SK-N-SH (cell line): ENCODE measurements at regions not wholly inside any gene's neighbourhood (a gene's known extent, or its start where the extent isn't known, plus 50 kb on each side); places are given as distances from the start of the nearest gene placed in this dataset.
"Not testable (repeated sequence)": the region's sequence is repeated elsewhere in the genome, so short reads cannot be mapped to it uniquely, and the experiment has no call there.

Source experiments
- CTCF ChIA-PET: fragments of 300-600, 350-600 bp; formaldehyde crosslinking; extraction: SDS; loops from one replicate; lab custom pipeline; 2021; lab: Yijun Ruan, JAX
- POLR2A ChIA-PET: fragments of 350-600 bp; sonication (Branson Sonifier 250); formaldehyde crosslinking; extraction: SDS; loops from one replicate; lab custom pipeline; 2020; ENCODE audit warnings: antibody characterized with exemption, inconsistent platforms; lab: Yijun Ruan, JAX
- DNase-seq: peaks from one replicate; pipeline ENCODE4 v3.0.0; 2012
- H2AFZ ChIP-seq: fragments of 200-600 bp; sonication (generic); 2 replicates; pipeline ENCODE4 v1.8.1; 2016; ENCODE audit warnings: antibody characterized with exemption, mild to moderate bottlenecking, low read depth
- H3F3A ChIP-seq: fragments of 200-600 bp; sonication (generic); replicated peaks from 2 replicates; pipeline ENCODE3; 2016; ENCODE audit warnings: antibody characterized with exemption, mild to moderate bottlenecking; ENCODE audit not compliant: insufficient read depth
- H3K27ac ChIP-seq, 2 experiments: fragments of 200-500 bp in 1 of 2; fragments of 200-600 bp in 1 of 2; sonication (Bioruptor generic) in 1 of 2; sonication (generic), shearing (Covaris generic) in 1 of 2; 2 replicates each; pipeline versions ENCODE4 v1.5.1 to v1.6.1; 2014 to 2016; ENCODE audit warnings: low read depth in 2 of 2, inconsistent platforms in 1 of 2, low read length in 1 of 2, mild to moderate bottlenecking in 1 of 2, mixed read lengths in 1 of 2
- H3K27me3 ChIP-seq: fragments of 200-600 bp; sonication (generic), shearing (Covaris generic); 2 replicates; pipeline ENCODE4 v1.6.1; 2016; ENCODE audit warnings: mixed run types; ENCODE audit not compliant: insufficient read depth
- H3K36me3 ChIP-seq, 2 experiments: fragments of 200-500 bp in 1 of 2; fragments of 200-600 bp in 1 of 2; sonication (Bioruptor generic) in 1 of 2; sonication (generic) in 1 of 2; replicated peaks in 1 of 2; 2 replicates each; pipeline versions ENCODE3 to v1.5.1; 2014 to 2016; ENCODE audit warnings: low read length in 1 of 2, mild to moderate bottlenecking in 1 of 2; ENCODE audit not compliant: insufficient read depth in 2 of 2, control insufficient read depth in 1 of 2
- H3K4me1 ChIP-seq, 2 experiments: fragments of 200-500 bp in 1 of 2; fragments of 200-600 bp in 1 of 2; sonication (Bioruptor generic) in 1 of 2; sonication (generic), shearing (Covaris generic) in 1 of 2; 2 replicates each; pipeline versions ENCODE4 v1.5.1 to v1.6.1; 2014 to 2016; ENCODE audit warnings: low read depth in 1 of 2, low read length in 1 of 2, mixed run types in 1 of 2; ENCODE audit not compliant: insufficient read depth in 2 of 2, control insufficient read depth in 1 of 2
- H3K4me2 ChIP-seq: fragments of 200-600 bp; sonication (generic), shearing (Covaris generic); 2 replicates; pipeline ENCODE4 v1.6.1; 2017; ENCODE audit warnings: mixed run types
- H3K4me3 ChIP-seq, 2 experiments: fragments of 200-500 bp in 1 of 2; fragments of 200-600 bp in 1 of 2; sonication (Bioruptor generic) in 1 of 2; sonication (generic), shearing (Covaris generic) in 1 of 2; 2 replicates each; pipeline versions ENCODE4 v1.5.1 to v1.8.1; 2014 to 2016; ENCODE audit warnings: low read depth in 2 of 2, inconsistent platforms in 1 of 2, low read length in 1 of 2, mild to moderate bottlenecking in 1 of 2, mixed read lengths in 1 of 2, moderate library complexity in 1 of 2
- H3K79me2 ChIP-seq: fragments of 200-600 bp; sonication (generic); 2 replicates; pipeline ENCODE4 v1.8.1; 2017; ENCODE audit warnings: mild to moderate bottlenecking; ENCODE audit not compliant: insufficient read depth
- H3K9ac ChIP-seq: fragments of 200-600 bp; sonication (generic); 2 replicates; pipeline ENCODE4 v1.6.1; 2017; ENCODE audit warnings: mixed run types
- H3K9me2 ChIP-seq: fragments of 200-600 bp; sonication (generic); 2 replicates; pipeline ENCODE4 v1.6.1; 2017; ENCODE audit warnings: mixed run types
- H3K9me3 ChIP-seq: fragments of 200-600 bp; sonication (generic); 2 replicates; pipeline ENCODE4 v1.6.1; 2017; ENCODE audit warnings: mixed run types, mild to moderate bottlenecking, moderate library complexity
- H4K20me1 ChIP-seq: fragments of 200-600 bp; sonication (generic); 2 replicates; pipeline ENCODE4 v1.6.1; 2017; ENCODE audit warnings: mild to moderate bottlenecking, mixed run types; ENCODE audit not compliant: insufficient read depth
- ELF1 ChIP-seq: IDR thresholded peaks from 2 replicates; pipeline ENCODE4 v1.4.0; 2012
- EP300 ChIP-seq, 2 experiments: IDR thresholded peaks; 2 replicates each; pipeline versions ENCODE4 v1.4.0 to v1.6.1; 2012; ENCODE audit warnings: borderline replicate concordance in 1 of 2, low read depth in 1 of 2, low read length in 1 of 2
- FOXM1 ChIP-seq: IDR thresholded peaks from 2 replicates; pipeline ENCODE4 v1.4.0; 2012; ENCODE audit warnings: low read depth, mild to moderate bottlenecking
- GATA2 ChIP-seq: sonication (generic); formaldehyde crosslinking; IDR thresholded peaks from 2 replicates; pipeline ENCODE4 v1.5.0; 2020; ENCODE audit warnings: mild to moderate bottlenecking, missing genetic modification reagents
- IRF3 ChIP-seq: fragments of 150-350 bp; IDR thresholded peaks from 2 replicates; pipeline ENCODE4 v1.6.1; 2016; ENCODE audit warnings: mild to moderate bottlenecking, low read depth, low read length
- MAX ChIP-seq: IDR thresholded peaks from 2 replicates; pipeline ENCODE4 v1.4.0; 2012; ENCODE audit warnings: low read depth
- MXI1 ChIP-seq: IDR thresholded peaks from 2 replicates; pipeline ENCODE4 v1.6.1; 2012; ENCODE audit warnings: mild to moderate bottlenecking, low read depth, low read length, improper control_type of control experiment
- NRF1 ChIP-seq: IDR thresholded peaks from 2 replicates; pipeline ENCODE4 v1.6.1; 2012; ENCODE audit warnings: low read depth, mild to moderate bottlenecking, low read length
- POLR2AphosphoS5 ChIP-seq: IDR thresholded peaks from 2 replicates; pipeline ENCODE4 v1.6.1; 2012; ENCODE audit warnings: low read depth, low read length
- RAD21 ChIP-seq: IDR thresholded peaks from 2 replicates; pipeline ENCODE4 v1.6.1; 2012; ENCODE audit warnings: mild to moderate bottlenecking, low read length
- REST ChIP-seq: IDR thresholded peaks from 2 replicates; pipeline ENCODE4 v1.6.1; 2012; ENCODE audit warnings: mild to moderate bottlenecking, low read depth, low read length, moderate library complexity
- RFX5 ChIP-seq: IDR thresholded peaks from 2 replicates; pipeline ENCODE4 v1.6.1; 2012; ENCODE audit warnings: mild to moderate bottlenecking, improper control_type of control experiment, low read length
- RXRA ChIP-seq: IDR thresholded peaks from 2 replicates; pipeline ENCODE4 v1.4.0; 2012; ENCODE audit warnings: low read depth, mild to moderate bottlenecking, borderline replicate concordance
- TAF1 ChIP-seq: IDR thresholded peaks from 2 replicates; pipeline ENCODE4 v1.6.1; 2012; ENCODE audit warnings: low read depth, mild to moderate bottlenecking, low read length, moderate library complexity, borderline replicate concordance
- TCF12 ChIP-seq: IDR thresholded peaks from 2 replicates; pipeline ENCODE4 v1.4.0; 2012
- TEAD4 ChIP-seq: IDR thresholded peaks from 2 replicates; pipeline ENCODE4 v1.4.0; 2012; ENCODE audit warnings: mild to moderate bottlenecking, borderline replicate concordance; ENCODE audit not compliant: insufficient read depth
- USF2 ChIP-seq: fragments of 150-350 bp; IDR thresholded peaks from 2 replicates; pipeline ENCODE4 v1.6.1; 2017; ENCODE audit warnings: antibody characterized with exemption, low read length, low read depth, borderline replicate concordance
- YY1 ChIP-seq: IDR thresholded peaks from 2 replicates; pipeline ENCODE4 v1.4.0; 2012; ENCODE audit warnings: low read depth, mild to moderate bottlenecking
- ZBTB33 ChIP-seq: IDR thresholded peaks from 2 replicates; pipeline ENCODE4 v1.4.0; 2012; ENCODE audit warnings: low read depth, borderline replicate concordance
- WGBS: methylation state at CpG from one replicate; pipeline ENCODE4 v1.1.6; 2017; ENCODE audit warnings: low lambda C conversion rate; 5-methylcytosine and 5-hydroxymethylcytosine counted together

- H3K27me3 ChIP-seq, H3K4me1 ChIP-seq, H3K4me3 ChIP-seq, H3K9me2 ChIP-seq, H2AFZ ChIP-seq, DNase-seq, POLR2A ChIA-PET, H3K9me3 ChIP-seq, H4K20me1 ChIP-seq, CTCF ChIA-PET, H3K79me2 ChIP-seq, H3F3A ChIP-seq, H3K9ac ChIP-seq, H3K36me3 ChIP-seq, H3K4me2 ChIP-seq, H3K27ac ChIP-seq: not testable (repeated sequence)
These were observed 499.7 kb upstream of the ATP2B1 start for GRCh38 chr12:90208379-90208778.

GRCh38 chr12:90207799-90208198, 499.2 kb upstream of the ATP2B1 start:
- 24% methylated on average over 3 of the region's 3 CpGs for WGBS
- DNase-seq = no peak

More at GRCh38 chr12:90207799-90208198, 499.2 kb upstream of the ATP2B1 start:
- Histone ChIP-seq H3K27me3 (no peaks in the 10 kb centered on the region), H3F3A (no peaks in the 10 kb centered on the region), H3K9me2 (peaks cover 5% of the 10 kb centered on the region; the same call in 1 of the 2 replicates), H2AFZ (no peak overlapping the region), H4K20me1 (no peaks in the 10 kb centered on the region), H3K4me2 (no peak overlapping the region), H3K4me3 (no peak overlapping the region), H3K27ac (no peak overlapping the region), H3K9ac (no peak overlapping the region), H3K4me1 (no peaks in the 10 kb centered on the region; a peak in 1 of 4 replicates), H3K36me3 (no peaks in the 10 kb centered on the region), H3K9me3 (no peaks in the 10 kb centered on the region), H3K79me2 (no peaks in the 10 kb centered on the region)
- POLR2A ChIA-PET = no interaction called here
- CTCF ChIA-PET = no interaction called here
- TF ChIP-seq MAX = no peak
- TF ChIP-seq ZBTB33 = no peak
- no peak for TF ChIP-seq TAF1
- TF ChIP-seq YY1 = no peak
- TF ChIP-seq RXRA = no peak
- TF ChIP-seq ELF1 = no peak
- TF ChIP-seq MXI1 = no peak
- TF ChIP-seq IRF3 = no peak
- no peak for TF ChIP-seq GATA2 (CRISPR knock-in tag)
- no peak for TF ChIP-seq TCF12
- TF ChIP-seq REST = no peak
- no peak for TF ChIP-seq NRF1
- TF ChIP-seq USF2 = no peak
- no peak for TF ChIP-seq POLR2AphosphoS5
- TF ChIP-seq RFX5 = no peak
- TF ChIP-seq RAD21 = no peak
- TF ChIP-seq FOXM1 = no peak
- TF ChIP-seq TEAD4 = no peak
- no peak for TF ChIP-seq EP300 (IDR thresholded peaks at IDR 0.05; ENCODE audit: borderline replicate concordance in 1 of 2, low read depth in 1 of 2, low read length in 1 of 2)
